GM12891 (cell line): ENCODE measurements at regions not wholly inside any gene's neighbourhood (a gene's known extent, or its start where the extent isn't known, plus 50 kb on each side); places are given as distances from the start of the nearest gene placed in this dataset.

Experiments used
- PAX5 ChIP-seq: IDR thresholded peaks from 2 replicates; pipeline ENCODE4 v1.6.1; 2011; ENCODE audit warnings: low read length, moderate library complexity, mild to moderate bottlenecking; ENCODE audit not compliant: insufficient read depth, severe bottlenecking
- POLR2A ChIP-seq: IDR thresholded peaks from 2 replicates; pipeline ENCODE4 v1.6.1; 2011; ENCODE audit warnings: low read depth, low read length, control low read depth
- POLR2AphosphoS5 ChIP-seq: IDR thresholded peaks from 2 replicates; pipeline ENCODE4 v1.6.1; 2011; ENCODE audit warnings: low read depth, low read length, control low read depth
- POU2F2 ChIP-seq: IDR thresholded peaks from 2 replicates; pipeline ENCODE4 v1.6.1; 2011; ENCODE audit warnings: low read depth, mild to moderate bottlenecking, control low read depth, low read length, moderate library complexity
- SPI1 ChIP-seq: IDR thresholded peaks from 2 replicates; pipeline ENCODE4 v1.6.1; 2011; ENCODE audit warnings: low read depth, low read length, control low read depth
- TAF1 ChIP-seq: IDR thresholded peaks from 2 replicates; pipeline ENCODE4 v1.6.1; 2011; ENCODE audit warnings: low read depth, low read length, control low read depth

DNA sequence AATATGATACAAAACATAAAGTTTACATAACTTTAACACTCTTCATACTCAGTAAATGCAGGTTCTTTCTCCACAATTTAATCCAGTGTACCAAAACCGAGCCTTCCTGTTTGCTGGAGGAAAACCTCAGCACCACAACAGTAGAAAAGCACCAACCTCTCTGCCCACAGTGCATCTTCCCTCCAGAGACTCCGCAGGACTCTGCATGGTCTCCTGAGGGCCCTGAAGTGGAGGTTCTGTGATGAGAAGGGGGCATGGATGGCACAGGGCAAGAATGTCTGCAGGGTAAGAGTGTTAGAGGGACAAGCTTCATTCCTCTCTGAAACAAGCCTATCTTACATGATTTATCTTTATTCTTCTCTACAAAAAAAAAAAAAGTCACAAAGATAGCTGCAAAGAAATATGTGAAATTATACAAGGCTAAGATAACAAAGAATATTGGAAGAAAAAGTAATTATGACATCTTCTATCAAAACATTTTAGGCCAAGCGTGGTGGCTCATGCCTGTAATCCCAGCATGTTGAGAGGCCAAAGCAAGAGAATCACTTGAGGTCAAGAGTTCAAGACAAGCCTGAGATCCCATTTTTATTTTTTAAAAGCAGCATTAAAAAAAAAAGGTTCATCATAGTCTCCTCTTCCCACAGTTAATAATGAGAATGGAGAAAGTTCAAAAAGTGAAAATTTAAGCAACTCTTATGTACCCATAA lies 102.0 kb downstream of the VPREB1 start:
- TF ChIP-seq POLR2AphosphoS5: no peak
- no peak for TF ChIP-seq TAF1
- TF ChIP-seq POLR2A: no peak
- TF ChIP-seq PAX5: no peak
- TF ChIP-seq SPI1: no peak
- TF ChIP-seq POU2F2: no peak
